GM20431 (cell line): ENCODE measurements at regions not wholly inside any gene's neighbourhood (a gene's known extent, or its start where the extent isn't known, plus 50 kb on each side); places are given as distances from the start of the nearest gene placed in this dataset.
"Not testable (repeated sequence)": the region's sequence is repeated elsewhere in the genome, so short reads cannot be mapped to it uniquely, and the experiment has no call there.

Experiments
- in situ Hi-C: fragments of 300-500 bp; cut with MseI, MboI; formaldehyde crosslinking; loops from one replicate; pipeline ENCODE4 v1.15.0; 2020; ENCODE audit warnings: low sequenced_read_pairs; ENCODE audit not compliant: unreplicated experiment

- in situ Hi-C loops: no loop called here
Measured at GRCh38 chr17:14539801-14540200, 238.9 kb downstream of the HS3ST3B1 start.

- in situ Hi-C loops: not testable (repeated sequence)
Measured at GRCh38 chr17:14532242-14532641, 231.4 kb downstream of the HS3ST3B1 start.

GRCh38 chr17:14525551-14526455 is 224.9 kb downstream of the HS3ST3B1 start:
- in situ Hi-C loops: no loop called here

GRCh38 chr17:14522795-14523387 is 222.0 kb downstream of the HS3ST3B1 start:
- in situ Hi-C loops: no loop called here

GRCh38 chr17:14518919-14519318 is 218.0 kb downstream of the HS3ST3B1 start:
- in situ Hi-C loops: not testable (repeated sequence)

- in situ Hi-C loops: no loop called here
Measured at GRCh38 chr17:14514973-14515372, 214.1 kb downstream of the HS3ST3B1 start.

GRCh38 chr17:14513835-14514234 is 213.0 kb downstream of the HS3ST3B1 start:
- in situ Hi-C loops: no loop called here

GRCh38 chr17:14510136-14510535 is 209.3 kb downstream of the HS3ST3B1 start:
- in situ Hi-C loops: no loop called here

GRCh38 chr17:14508156-14508555 is 207.3 kb downstream of the HS3ST3B1 start:
- in situ Hi-C loops: no loop called here

GRCh38 chr17:14506364-14506763 is 205.5 kb downstream of the HS3ST3B1 start:
- in situ Hi-C loops: no loop called here

- in situ Hi-C loops: no loop called here
Measured at GRCh38 chr17:14505606-14506005, 204.7 kb downstream of the HS3ST3B1 start.

- in situ Hi-C loops: no loop called here
Measured at GRCh38 chr17:14499976-14500375, 199.1 kb downstream of the HS3ST3B1 start.

GRCh38 chr17:14498812-14499211 is 197.9 kb downstream of the HS3ST3B1 start:
- in situ Hi-C loops: no loop called here

- in situ Hi-C loops: no loop called here
Measured at GRCh38 chr17:14494161-14494560, 193.3 kb downstream of the HS3ST3B1 start.

- in situ Hi-C loops: no loop called here
Measured at GRCh38 chr17:14489986-14490385, 189.1 kb downstream of the HS3ST3B1 start.

GRCh38 chr17:14488958-14489550 is 188.2 kb downstream of the HS3ST3B1 start:
- in situ Hi-C loops: no loop called here

GRCh38 chr17:14487068-14487467 is 186.2 kb downstream of the HS3ST3B1 start:
- in situ Hi-C loops: no loop called here

- in situ Hi-C loops: no loop called here
Measured at GRCh38 chr17:14482715-14483114, 181.8 kb downstream of the HS3ST3B1 start.

- in situ Hi-C loops: no loop called here
Measured at GRCh38 chr17:14481664-14482063, 180.8 kb downstream of the HS3ST3B1 start.

GRCh38 chr17:14474591-14474990 is 173.7 kb downstream of the HS3ST3B1 start:
- in situ Hi-C loops: no loop called here

GRCh38 chr17:14471052-14471451 is 170.2 kb downstream of the HS3ST3B1 start:
- in situ Hi-C loops: no loop called here
